Upper lobe of left lung (tissue), 4 donors: ENCODE measurements at regions not wholly inside any gene's neighbourhood (a gene's known extent, or its start where the extent isn't known, plus 50 kb on each side); places are given as distances from the start of the nearest gene placed in this dataset.

Experiments
- CTCF ChIP-seq, 6 experiments: fragments of 450-650 bp in 4 of 6; fragments of 200-600 bp in 2 of 6; sonication (generic) in 2 of 6; IDR thresholded peaks; one replicate each; pipeline ENCODE4 v1.5.1; 2016 to 2019; ENCODE audit warnings: antibody characterized with exemption in 6 of 6
- EP300 ChIP-seq, 4 donors: sonication (generic); formaldehyde crosslinking; IDR thresholded peaks; one replicate each; pipeline ENCODE4 v1.5.1; 2017; ENCODE audit warnings: antibody characterized with exemption in 4 of 4, control low read depth in 2 of 4
- POLR2A ChIP-seq, 4 donors: fragments of 450-650 bp; IDR thresholded peaks; one replicate each; pipeline ENCODE4 v1.5.1; 2016 to 2017; ENCODE audit warnings: antibody characterized with exemption in 4 of 4, mild to moderate bottlenecking in 2 of 4

- no peak for TF ChIP-seq EP300 (IDR thresholded peaks at IDR 0.05)
- no peak for TF ChIP-seq CTCF (IDR thresholded peaks at IDR 0.05)
- no peak for TF ChIP-seq POLR2A (IDR thresholded peaks at IDR 0.05)
These were observed 65.4 kb upstream of the SPOCK1 start for GRCh38 chr5:137564398-137564961.
